GM12872 (cell line): ENCODE measurements at regions not wholly inside any gene's neighbourhood (a gene's known extent, or its start where the extent isn't known, plus 50 kb on each side); places are given as distances from the start of the nearest gene placed in this dataset.

Experiments
- CTCF ChIP-seq: IDR thresholded peaks from 3 replicates; pipeline ENCODE4 v1.5.1; 2011; ENCODE audit warnings: low read depth, mild to moderate bottlenecking, low read length, moderate library complexity; ENCODE audit not compliant: insufficient read depth

- TF ChIP-seq CTCF, result no peak
Measured at GRCh38 chr11:81022057-81022456, 1581.2 kb upstream of the TENM4 start.

GRCh38 chr11:81010631-81011030 lies 1569.8 kb upstream of the TENM4 start:
- TF ChIP-seq CTCF, result no peak

GRCh38 chr11:81007046-81007445 lies 1566.2 kb upstream of the TENM4 start:
- TF ChIP-seq CTCF, result no peak

- TF ChIP-seq CTCF, result no peak
Measured at GRCh38 chr11:81005595-81005994, 1564.8 kb upstream of the TENM4 start.

- TF ChIP-seq CTCF, result no peak
Measured at GRCh38 chr11:81004576-81004975, 1563.7 kb upstream of the TENM4 start.

- TF ChIP-seq CTCF, result no peak
Measured at GRCh38 chr11:81002374-81002773, 1561.5 kb upstream of the TENM4 start.

GRCh38 chr11:81000735-81001134 lies 1559.9 kb upstream of the TENM4 start:
- TF ChIP-seq CTCF, result no peak

GRCh38 chr11:81000334-81000733 lies 1559.5 kb upstream of the TENM4 start:
- no peak for TF ChIP-seq CTCF
